Lower leg skin (tissue), 4 donors: ENCODE measurements at regions not wholly inside any gene's neighbourhood (a gene's known extent, or its start where the extent isn't known, plus 50 kb on each side); places are given as distances from the start of the nearest gene placed in this dataset.
A peak's percentile ranks its signal among the peaks of the same experiment; 100 is the strongest.

Experiments used
- DNase-seq, 2 donors: peaks; one replicate each; pipeline ENCODE4 v3.0.0-alpha.2; 2019; ENCODE audit warnings: low spot score in 2 of 2
- H3K4me3 ChIP-seq: fragments of 200-600 bp; sonication (generic); 2 replicates; pipeline ENCODE4 v1.5.1; 2017; ENCODE audit warnings: mild to moderate bottlenecking, low read depth; ENCODE audit not compliant: poor library complexity, severe bottlenecking
- POLR2A ChIP-seq, 2 donors: fragments of 450-650 bp; IDR thresholded peaks; one replicate each; pipeline ENCODE4 v1.6.1; 2016 to 2017; ENCODE audit warnings: antibody characterized with exemption in 2 of 2, mild to moderate bottlenecking in 1 of 2, moderate library complexity in 1 of 2
- WGBS, 2 donors: methylation state at CpG; one replicate each; pipeline ENCODE4 v1.1.5; 2018; 5-methylcytosine and 5-hydroxymethylcytosine counted together
- intact Hi-C: fragments of 100-400 bp; cut with DNase I; formaldehyde crosslinking; loops from one replicate; pipeline ENCODE4 v1.15.0; 2023; ENCODE audit warnings: low total_unique reads
- TF ChIP-seq, protein P1 (sequence below), 3 donors: fragments of 450-650 bp; IDR thresholded peaks; one replicate each; pipeline ENCODE4 v1.5.1; 2016; ENCODE audit warnings: antibody characterized with exemption in 3 of 3, mild to moderate bottlenecking in 3 of 3, moderate library complexity in 2 of 3

DNA sequence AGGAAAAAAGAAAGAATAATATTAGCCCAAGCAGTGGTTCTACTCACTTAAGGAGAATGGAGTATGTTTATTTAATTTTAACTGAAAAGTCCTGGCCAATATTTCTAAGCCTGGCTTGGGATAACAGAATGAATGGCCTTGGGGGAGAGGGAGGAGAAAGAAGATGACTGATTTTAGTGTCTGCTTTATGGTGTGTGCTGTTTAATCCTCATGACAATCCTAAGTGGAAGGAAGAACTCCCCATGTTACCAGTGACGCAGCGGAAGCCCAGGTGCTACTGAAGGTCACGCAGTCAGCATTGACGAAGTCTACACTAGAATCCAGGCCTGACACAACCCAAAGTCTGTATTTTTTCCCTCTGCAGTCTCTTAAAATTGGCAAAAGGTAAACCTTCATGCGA is 50.5 kb downstream of the PALM2AKAP2 start:
- H3K4me3 ChIP-seq = no peak overlapping the region
- 79 to 85% methylated on average over 5 of the region's 5 CpGs for WGBS, 2 donors
- TF ChIP-seq, protein P1, sequence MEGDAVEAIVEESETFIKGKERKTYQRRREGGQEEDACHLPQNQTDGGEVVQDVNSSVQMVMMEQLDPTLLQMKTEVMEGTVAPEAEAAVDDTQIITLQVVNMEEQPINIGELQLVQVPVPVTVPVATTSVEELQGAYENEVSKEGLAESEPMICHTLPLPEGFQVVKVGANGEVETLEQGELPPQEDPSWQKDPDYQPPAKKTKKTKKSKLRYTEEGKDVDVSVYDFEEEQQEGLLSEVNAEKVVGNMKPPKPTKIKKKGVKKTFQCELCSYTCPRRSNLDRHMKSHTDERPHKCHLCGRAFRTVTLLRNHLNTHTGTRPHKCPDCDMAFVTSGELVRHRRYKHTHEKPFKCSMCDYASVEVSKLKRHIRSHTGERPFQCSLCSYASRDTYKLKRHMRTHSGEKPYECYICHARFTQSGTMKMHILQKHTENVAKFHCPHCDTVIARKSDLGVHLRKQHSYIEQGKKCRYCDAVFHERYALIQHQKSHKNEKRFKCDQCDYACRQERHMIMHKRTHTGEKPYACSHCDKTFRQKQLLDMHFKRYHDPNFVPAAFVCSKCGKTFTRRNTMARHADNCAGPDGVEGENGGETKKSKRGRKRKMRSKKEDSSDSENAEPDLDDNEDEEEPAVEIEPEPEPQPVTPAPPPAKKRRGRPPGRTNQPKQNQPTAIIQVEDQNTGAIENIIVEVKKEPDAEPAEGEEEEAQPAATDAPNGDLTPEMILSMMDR (IDR thresholded peaks at IDR 0.05) = no peak
- TF ChIP-seq POLR2A (IDR thresholded peaks at IDR 0.05) = no peak
- intact Hi-C loops = no loop called here
- no peak for DNase-seq

DNA sequence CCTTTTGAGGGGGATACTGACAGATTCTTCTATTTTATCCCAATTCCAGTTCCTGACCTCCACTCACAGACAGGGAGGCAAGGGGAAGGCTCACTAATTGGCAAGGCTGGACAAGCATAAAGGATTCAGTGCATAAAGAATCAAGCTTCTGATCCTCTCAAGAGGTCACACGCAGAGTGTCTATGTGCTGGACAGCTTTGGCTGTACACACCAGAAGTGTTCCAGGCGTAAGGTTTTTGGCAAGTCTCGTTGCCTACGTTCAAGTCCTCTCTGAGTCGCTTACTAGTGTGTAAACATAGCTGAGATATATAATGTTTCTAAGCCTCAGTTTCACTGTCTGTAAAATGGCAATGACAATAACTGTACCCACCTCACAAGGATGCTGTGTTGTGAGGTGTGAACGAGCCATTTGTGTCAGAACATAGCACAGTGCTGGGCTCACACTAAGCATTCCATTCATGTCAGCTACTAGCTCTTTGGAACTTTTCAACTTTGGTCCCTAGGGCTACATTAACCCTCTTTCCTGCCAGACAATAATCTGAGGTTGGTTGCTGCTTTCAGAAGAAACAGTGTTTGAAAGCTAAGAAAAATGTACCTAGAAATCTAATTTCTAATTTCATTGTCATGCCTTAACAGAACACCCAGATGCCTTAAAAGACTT is 52.1 kb downstream of the PALM2AKAP2 start:
- no peak overlapping the region for H3K4me3 ChIP-seq
- DNase-seq = no peak
- intact Hi-C loops = no loop called here
- TF ChIP-seq, protein P1 (IDR thresholded peaks at IDR 0.05) = no peak
- TF ChIP-seq POLR2A (IDR thresholded peaks at IDR 0.05) = no peak
- WGBS, 2 donors = 67 to 87% methylated on average over 6 of the region's 6 CpGs

DNA sequence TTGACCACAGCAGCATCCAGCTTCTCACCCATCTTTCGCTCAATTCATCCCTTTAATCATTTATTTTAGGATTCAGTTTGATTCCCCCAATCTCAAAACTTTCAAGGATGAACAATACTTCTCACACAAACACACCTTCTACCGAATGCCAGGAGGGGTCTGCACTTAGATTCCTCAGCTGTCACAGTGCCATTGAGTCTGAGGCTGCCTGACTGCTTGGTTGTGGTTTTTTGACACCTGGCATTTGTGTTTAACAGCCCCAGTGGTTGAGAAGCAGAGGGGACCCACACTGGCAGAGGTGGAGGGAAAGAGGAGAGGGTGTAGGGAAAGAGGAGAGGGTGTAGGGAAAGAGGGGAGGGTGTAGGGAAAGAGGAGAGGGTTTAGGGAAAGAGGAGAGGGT is 54.9 kb downstream of the PALM2AKAP2 start:
- no peak for TF ChIP-seq POLR2A (IDR thresholded peaks at IDR 0.05)
- TF ChIP-seq, protein P1 (IDR thresholded peaks at IDR 0.05) = no peak
- H3K4me3 ChIP-seq = no peak overlapping the region
- no peak for DNase-seq
- intact Hi-C loops = no loop called here
- WGBS, 2 donors = 95 to 98% methylated on average over 2 of the region's 2 CpGs

DNA sequence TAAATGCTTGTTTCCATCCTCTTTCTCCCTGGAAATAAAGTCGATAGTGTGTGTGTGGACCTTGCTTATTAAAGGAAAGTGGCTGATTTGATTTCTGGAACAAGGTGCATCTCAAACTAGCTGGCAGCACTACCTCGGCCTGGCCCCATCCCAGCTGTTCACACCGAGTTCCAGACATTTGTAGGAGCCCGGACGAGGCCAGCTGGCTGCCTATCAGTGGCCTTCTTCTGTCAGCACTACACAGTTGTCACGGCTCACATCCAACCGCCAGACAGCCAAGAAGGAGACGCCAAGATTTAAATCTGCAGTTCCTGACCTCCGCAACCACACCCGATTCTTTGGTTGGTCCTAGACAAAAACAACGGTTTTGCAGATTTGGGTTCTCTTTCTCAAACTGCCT is 63.6 kb downstream of the PALM2AKAP2 start:
- H3K4me3 ChIP-seq = no peak overlapping the region
- no peak for TF ChIP-seq POLR2A (IDR thresholded peaks at IDR 0.05)
- TF ChIP-seq, protein P1 (IDR thresholded peaks at IDR 0.05) = no peak
- DNase-seq = peak in 1 of 2 donors; percentile 24
- WGBS, 2 donors = 20 to 29% methylated on average over 11 of the region's 11 CpGs
- intact Hi-C loops = no loop called here

DNA sequence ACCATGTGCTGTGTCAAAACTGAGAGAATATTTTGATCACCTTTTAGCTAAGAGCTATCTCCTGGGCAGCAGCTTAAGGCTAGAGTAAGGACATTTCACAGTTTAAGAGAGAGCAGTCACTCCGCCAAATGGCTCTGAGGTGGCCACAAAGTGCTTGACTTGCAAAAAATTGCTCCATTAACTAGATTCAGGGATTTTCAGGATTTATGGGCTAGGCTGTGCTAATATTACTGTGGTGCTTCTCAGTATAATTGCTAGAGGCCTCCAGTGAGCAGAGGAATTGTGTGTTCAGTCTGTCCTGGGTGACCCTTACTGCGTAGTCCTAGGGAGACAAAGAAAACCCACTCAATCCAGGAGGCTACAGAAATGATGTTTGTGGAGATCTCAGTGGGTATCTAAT is 65.2 kb downstream of the PALM2AKAP2 start:
- no peak overlapping the region for H3K4me3 ChIP-seq
- no peak for DNase-seq
- 89 to 100% methylated on average over 2 of the region's 2 CpGs for WGBS, 2 donors
- intact Hi-C loops = no loop called here
- TF ChIP-seq POLR2A (IDR thresholded peaks at IDR 0.05) = no peak
- TF ChIP-seq, protein P1 (IDR thresholded peaks at IDR 0.05) = no peak

DNA sequence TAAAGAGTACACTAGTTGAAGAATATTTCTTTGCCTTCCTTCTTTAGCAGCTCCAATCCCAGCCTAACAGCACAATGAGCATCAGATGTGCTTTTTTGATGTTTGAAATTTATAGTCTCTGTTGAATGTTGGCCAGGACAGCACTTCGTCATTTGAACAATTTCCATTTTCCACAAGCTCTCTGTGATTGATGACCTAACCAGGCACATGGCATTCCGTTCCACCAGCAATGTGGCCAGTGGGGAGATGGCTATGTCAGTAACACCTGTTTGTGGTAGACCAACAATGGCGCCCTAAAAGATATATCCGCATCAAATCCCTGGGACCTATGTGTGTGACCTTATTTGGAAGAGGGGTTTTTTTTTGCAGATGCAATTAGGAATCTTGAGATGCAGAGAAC is 66.8 kb downstream of the PALM2AKAP2 start:
- DNase-seq = no peak
- WGBS, 2 donors = 58 to 71% methylated on average over 4 of the region's 4 CpGs
- H3K4me3 ChIP-seq = no peak overlapping the region
- TF ChIP-seq, protein P1 (IDR thresholded peaks at IDR 0.05) = no peak
- TF ChIP-seq POLR2A (IDR thresholded peaks at IDR 0.05) = no peak
- intact Hi-C loops = no loop called here
